NCI-H226 (cell line): ENCODE measurements at regions not wholly inside any gene's neighbourhood (a gene's known extent, or its start where the extent isn't known, plus 50 kb on each side); places are given as distances from the start of the nearest gene placed in this dataset.
A peak's percentile ranks its signal among the peaks of the same experiment; 100 is the strongest.
"Not testable (repeated sequence)": the region's sequence is repeated elsewhere in the genome, so short reads cannot be mapped to it uniquely, and the experiment has no call there.

Experiments used
- DNase-seq: peaks from one replicate; pipeline ENCODE4 v3.0.0-alpha.2; 2015

GRCh38 chr7:112981966-112982365, 104.7 kb downstream of the GPR85 start:
- DNase-seq = no peak

DNA sequence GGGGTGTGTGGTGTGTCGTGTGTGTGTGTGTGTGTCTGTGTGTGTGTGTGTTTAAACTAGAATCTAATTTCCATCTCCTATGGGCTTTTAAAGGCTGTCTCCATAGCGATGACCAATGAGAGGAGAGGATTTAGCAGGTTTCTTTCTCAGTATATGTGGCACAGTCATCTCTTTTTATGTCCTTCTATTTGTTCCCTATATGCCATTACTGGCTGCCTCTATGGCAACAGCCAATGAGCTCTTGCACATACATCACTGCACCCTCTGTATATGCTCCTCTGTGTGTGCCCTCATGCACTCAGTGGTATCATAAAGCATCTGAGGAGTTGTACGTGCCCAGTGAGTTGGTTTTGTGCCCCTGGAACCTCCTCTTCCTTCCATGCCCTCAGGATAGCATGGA, 107.6 kb downstream of the GPR85 start:
- DNase-seq = not testable (repeated sequence)

- not testable (repeated sequence) for DNase-seq
Measured at GRCh38 chr7:112977244-112977955, 109.2 kb downstream of the GPR85 start.

DNA sequence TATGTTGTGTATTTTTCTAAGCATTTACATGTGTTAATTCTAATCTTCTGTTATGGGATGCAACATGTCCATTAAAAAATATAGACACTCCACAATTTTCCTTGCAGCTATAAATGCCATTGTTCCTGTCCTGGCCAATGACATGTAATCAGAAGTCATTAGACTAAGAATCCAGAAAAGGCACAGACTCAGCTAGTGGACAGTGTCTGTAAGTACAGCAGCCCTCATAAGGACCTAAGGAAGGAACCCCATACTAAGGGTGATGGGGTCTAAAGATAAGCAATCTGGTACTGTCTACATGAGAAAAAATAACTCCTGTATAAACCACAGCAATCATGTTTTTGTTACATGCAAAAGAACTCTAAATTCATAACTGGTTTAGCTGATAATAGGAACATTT, 115.9 kb downstream of the GPR85 start:
- no peak for DNase-seq

DNA sequence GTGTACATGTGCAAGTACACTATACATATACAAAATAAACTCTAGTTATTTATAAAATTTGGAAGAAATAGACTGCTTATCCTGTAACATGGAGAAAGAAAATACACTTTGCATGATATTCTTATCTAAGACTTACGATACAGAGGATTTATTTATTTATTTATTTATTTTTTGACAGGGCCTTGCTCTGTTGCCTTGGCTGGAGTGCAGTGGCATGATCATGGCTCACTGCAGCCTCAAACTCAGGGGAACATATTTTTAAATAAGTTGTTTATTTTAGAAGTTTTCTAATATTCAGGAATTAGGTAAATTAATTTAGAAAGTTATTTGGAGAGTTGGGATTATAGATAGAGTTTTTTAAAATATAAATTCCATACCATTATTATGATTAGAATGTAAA, 116.7 kb downstream of the GPR85 start:
- DNase-seq = no peak

DNA sequence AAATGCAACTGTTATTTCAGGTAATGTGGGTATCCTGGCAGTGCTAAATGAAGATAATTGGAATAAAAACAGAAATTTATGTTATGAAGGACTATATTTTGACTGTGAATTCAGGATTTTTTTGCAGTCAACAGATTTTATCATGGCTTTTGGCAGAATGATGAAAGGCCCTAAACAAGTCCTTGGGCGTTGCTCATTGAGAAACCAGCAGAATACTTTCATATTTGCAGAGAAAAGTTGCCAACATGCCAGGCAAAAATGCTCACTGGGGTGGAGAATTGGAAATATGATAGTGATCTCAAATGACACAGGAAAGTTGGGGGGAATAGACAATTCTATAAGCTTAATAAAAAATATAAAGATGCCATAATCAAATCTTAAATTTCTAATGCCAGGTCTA, 121.1 kb downstream of the GPR85 start:
- DNase-seq = no peak

DNA sequence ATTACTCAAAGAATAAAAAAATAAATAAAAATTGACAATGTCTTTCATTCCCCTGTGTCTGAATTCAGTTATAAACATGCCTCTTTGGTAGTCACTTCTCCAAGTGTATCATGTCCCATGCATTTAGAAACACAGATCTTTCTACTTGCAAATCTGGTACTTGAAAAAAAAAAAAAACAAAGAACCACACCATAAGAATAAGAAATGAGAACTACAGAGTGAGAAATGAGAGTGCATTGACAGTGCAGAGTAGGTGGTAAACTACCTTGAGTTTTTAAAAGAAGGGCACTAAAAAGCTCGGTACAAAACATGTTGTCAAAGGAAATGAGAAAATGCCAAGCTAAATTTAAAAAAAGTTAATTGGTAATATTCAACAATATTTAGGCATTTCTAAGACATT, 123.0 kb downstream of the GPR85 start:
- no peak for DNase-seq

DNA sequence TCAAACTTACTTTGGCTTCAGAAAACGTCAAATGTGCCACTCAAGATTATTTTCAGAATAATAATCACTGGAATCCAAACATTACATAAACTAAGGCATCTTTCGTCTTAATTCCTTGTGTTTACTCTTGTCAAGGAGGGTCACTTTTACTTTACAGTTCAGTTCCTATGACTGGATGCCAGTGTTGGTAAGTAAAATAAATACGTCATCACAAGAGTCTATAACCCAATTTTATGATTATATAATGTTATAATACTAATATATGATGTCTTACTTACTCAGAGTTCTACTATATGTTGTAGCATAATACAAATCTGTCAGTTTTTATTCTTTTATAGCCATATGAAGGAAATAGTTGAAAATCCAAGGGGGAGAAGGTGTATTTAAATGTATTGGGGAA, 123.8 kb downstream of the GPR85 start:
- DNase-seq = no peak

- no peak for DNase-seq
Measured at GRCh38 chr7:112959276-112959675, 127.4 kb downstream of the GPR85 start.

GRCh38 chr7:112958775-112959174, 127.9 kb downstream of the GPR85 start:
- DNase-seq = no peak

DNA sequence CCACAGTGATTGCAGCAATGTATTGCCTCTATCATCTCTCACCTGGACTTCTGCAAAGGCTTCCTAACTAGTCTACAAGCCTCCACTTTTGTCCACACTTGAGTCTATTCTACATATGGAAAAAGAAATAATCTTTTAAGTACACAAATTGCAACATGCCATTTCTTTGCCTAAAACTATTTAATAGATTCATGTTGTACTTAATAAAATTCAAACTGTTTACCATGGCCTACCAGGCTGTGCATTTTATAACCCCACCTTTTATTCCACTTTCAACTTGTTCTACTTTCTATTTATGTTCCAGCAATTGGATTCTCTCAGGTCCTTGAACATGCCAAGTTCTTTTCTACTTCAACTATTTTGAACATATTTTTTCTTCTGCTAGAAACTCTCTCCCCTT, 128.7 kb downstream of the GPR85 start:
- no peak for DNase-seq

- DNase-seq = not testable (repeated sequence)
Measured at GRCh38 chr7:112953031-112953430, 133.6 kb downstream of the GPR85 start.

GRCh38 chr7:112951070-112951469, 135.6 kb downstream of the GPR85 start:
- no peak for DNase-seq

- not testable (repeated sequence) for DNase-seq
Measured at GRCh38 chr7:112949682-112950081, 136.9 kb downstream of the GPR85 start.

DNA sequence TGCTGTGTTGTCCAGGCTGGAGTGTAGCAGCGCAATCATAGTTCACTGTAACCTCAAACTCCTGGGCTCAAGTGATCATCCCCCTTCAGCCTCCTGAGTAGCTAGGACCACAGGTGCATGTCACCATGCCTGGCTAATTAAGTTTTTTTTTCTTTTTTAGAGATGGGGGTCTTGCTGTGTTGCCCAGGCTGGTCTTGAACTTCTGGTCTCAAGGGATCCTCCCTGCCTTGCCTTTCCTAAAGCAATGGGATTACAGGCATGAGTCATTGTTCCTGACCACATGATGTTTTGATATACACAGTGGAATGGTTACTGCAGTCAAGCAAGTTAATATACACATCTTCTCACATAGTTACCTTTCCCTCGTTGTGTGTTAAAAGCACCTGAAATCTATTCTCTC, 140.3 kb downstream of the GPR85 start:
- DNase-seq = no peak

DNA sequence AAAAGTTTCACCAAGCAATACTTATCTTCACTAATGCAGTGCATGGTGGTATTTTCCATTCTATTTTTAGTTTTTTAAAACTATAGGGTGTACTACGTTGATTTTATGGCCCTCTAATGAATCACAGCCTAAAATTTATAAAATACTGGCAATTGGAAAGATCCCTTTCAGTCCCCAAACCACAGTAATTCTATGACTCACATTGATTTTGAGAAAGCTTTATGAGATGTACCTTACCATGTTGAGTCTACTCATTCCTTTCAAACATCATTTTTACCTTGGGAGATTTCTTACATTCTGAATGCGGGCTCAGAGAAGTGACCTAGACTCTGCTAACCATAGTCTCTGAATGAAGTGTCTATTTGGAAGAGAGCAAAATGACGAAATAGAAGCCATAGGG, 141.6 kb downstream of the GPR85 start:
- no peak for DNase-seq

DNA sequence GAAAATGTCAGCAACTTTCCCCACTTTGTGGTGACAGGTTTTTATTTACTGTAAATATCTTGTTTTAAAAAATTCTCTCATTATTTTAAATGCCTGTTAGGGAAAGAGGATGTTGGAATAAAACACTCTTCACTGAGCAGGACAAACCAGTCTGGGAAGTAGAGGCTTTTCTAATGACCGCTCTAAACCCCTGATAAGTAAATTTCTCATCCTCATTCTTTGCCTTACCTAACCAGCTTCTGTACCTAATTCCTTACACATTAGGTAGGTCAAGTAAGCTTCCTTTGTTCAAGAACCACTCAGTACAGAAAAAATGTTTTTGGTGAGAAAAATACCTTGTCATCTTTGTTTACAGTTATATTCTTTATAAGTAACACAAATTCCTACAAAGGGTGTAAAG, 143.6 kb downstream of the GPR85 start:
- DNase-seq = no peak

- DNase-seq = not testable (repeated sequence)
Measured at GRCh38 chr7:112942125-112942524, 144.5 kb downstream of the GPR85 start.

GRCh38 chr7:112940314-112940732, 146.3 kb downstream of the GPR85 start:
- no peak for DNase-seq

DNA sequence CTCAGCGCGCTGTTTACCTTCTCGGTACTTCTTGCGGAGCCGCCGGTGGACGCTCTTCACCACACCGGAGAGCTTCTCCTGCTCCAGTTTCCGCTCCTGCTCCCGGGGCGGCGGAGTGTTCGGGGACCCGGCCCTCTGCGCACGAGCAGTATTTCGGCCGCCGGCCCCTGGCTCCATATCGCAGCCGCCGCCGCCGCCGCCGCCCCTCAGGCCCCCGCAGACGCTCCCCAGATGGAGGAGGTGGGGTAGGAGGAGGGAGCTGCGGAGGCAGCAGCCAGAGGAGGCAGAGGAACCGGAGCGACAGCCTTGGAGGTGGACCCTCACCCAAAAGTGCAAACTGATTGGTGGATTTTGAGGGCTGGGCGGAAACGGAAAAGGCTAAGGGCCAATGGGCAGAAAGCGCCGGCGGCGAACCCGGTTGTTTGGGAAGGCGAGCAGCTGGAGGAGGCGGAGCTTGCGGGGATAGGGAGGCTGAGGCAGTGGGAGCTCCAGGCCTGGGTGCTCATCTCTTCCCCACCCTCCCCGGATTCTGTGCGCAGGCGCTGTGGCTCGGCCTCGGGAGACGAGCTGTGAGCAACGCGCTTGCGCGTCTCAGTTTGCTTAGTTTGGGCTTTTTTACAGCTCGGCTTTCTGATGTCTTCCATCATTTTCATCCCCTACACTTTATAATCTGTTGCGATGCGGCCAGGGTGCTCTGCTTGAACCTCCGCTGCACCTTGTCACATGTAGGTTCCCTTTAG, 146.9 kb downstream of the GPR85 start:
- DNase-seq = peak; percentile 99

DNA sequence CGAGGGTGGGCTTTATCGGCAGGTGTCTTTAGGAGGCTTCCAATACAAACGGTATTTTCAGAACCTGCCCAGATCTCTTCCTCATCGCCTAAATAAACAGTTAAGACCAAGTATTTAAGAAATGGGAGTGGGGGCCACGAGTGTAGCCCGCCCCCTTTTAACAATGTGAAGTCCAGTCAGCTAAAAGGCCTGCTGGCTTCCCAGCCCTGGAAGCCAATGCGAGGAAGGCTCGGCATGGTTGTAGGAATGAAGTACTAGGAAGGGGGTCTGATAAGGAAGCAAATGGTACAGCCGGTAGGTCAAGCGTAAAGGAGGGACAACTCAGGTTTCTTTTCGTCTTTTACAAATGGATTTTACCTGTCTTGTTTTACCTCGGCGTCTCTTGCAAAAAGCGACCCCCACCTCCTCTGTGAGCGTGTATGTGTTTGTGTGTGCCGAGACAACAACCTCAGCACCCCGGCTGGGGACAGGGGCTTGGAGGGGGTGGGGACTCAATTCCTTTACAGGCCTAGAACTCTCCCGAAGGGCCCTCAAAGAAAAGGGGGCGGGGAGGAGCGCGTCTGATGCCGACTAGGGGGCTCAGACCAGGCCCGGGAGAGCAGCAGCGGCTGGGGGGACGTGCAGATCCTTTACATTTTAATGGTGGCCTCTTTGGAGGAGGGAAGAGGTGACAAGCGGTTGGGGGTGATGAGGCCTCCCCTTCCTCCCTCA, 147.6 kb downstream of the GPR85 start:
- no peak for DNase-seq

GRCh38 chr7:112937651-112938415, 147.6 kb upstream of the TMEM168 start:
- DNase-seq = no peak

DNA sequence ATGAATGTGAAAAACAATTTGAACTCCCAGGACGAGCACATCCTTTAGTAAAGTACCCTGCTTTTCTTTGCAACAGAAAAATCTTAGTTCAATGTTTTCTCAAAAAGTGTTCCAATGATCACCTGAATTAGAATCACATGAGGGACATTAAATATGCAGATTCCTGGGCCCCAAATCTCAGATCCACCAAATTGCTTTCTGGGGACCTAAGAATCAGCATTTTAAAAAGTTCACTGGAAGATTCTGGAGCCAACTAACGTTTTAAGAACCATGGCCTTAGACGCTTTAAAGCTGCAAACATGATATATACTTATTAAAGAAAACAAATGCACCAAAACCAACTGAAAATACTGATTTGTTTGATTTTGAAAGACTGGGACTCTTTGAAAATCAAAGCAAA, 143.4 kb upstream of the TMEM168 start:
- no peak for DNase-seq
